Hippocampal formation (tissue), 2 donors: ENCODE measurements at regions not wholly inside any gene's neighbourhood (a gene's known extent, or its start where the extent isn't known, plus 50 kb on each side); places are given as distances from the start of the nearest gene placed in this dataset.

Source experiments
- DNase-seq, 2 donors: peaks; one replicate each; lab custom pipeline; 2025; lab: John Stamatoyannopoulos, UW

DNA sequence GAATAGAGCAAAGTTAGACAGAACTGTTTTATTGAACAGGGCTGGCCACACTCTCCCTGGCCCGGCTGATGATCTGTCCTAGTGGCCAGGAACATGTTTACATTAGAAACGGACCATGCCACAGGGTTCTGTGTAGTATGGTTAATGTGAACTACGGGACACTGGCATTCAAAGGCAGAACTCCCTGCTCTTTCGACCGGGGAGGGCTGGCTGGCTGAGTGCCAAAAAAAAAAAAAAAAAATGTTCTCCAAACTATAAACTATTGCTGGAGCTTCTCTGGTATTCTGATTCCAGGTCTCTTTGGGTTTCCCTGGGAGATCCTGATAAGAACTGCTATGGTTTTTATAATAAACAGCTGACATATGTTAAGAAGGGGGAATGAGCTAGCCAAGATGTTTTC is 1262.6 kb upstream of the SORCS1 start:
- DNase-seq = no peak

- no peak for DNase-seq
Observed at GRCh38 chr10:108425283-108425964, 1260.9 kb upstream of the SORCS1 start.

GRCh38 chr10:108424656-108425055 is 1260.2 kb upstream of the SORCS1 start:
- no peak for DNase-seq

DNA sequence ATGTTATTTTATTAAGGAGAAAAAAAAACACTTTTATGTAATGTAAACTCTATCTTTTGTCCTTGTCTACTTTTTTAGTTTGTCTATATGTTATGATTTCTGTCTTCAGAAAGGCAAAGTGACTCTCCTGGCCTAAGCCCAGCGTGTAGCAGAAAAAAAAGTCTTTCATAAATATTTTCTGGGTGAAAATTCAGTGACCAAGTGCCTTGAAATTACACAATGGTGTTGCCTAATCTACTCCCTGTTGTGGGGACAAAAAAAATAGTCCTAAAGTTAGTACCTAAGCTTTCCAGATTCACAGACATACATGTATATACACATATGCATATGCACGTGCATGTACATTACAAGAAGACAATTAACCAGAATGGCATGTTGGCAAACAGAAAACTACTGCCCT is 1257.8 kb upstream of the SORCS1 start:
- no peak for DNase-seq

DNA sequence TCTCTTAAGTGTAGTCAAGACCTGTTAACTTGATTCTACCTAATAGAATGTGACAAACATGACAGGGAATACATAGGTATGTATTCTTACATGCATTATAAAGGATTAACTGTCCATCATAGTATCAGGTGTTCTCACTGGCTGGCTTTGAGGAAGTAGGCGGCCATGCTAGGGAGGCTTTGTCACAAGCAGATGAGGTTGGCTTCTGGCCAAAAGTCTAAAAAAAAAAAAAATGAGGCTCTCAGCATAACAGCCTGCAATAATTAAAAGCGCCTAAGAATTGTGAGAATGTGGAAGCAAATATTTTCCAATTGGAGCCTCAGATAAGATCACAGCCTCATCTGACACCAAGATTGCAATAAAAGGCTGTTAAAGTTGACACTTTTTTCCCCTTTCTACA is 1256.8 kb upstream of the SORCS1 start:
- no peak for DNase-seq

- DNase-seq = no peak
Observed at GRCh38 chr10:108413954-108414353, 1249.4 kb upstream of the SORCS1 start.

DNA sequence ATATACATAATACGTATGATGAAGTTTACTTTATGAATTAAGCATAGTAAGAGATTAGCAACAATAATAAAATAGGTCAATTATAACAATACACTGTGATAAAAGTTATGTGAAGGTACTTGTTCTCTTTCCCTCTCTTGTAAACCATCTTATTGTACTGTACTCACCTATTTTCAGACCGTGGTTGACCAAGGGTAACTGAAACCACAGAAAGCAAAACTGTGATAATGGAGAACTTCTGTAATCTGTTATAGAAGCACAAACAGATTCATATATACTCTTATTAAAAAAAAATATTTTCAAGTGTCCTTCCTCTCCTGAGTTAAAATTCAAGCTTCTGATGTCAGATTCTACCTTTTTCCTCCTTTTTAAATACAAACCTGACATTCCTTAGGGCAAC is 1247.8 kb upstream of the SORCS1 start:
- DNase-seq = no peak

GRCh38 chr10:108411894-108412293 is 1247.4 kb upstream of the SORCS1 start:
- no peak for DNase-seq

GRCh38 chr10:108411206-108411605 is 1246.7 kb upstream of the SORCS1 start:
- no peak for DNase-seq

DNA sequence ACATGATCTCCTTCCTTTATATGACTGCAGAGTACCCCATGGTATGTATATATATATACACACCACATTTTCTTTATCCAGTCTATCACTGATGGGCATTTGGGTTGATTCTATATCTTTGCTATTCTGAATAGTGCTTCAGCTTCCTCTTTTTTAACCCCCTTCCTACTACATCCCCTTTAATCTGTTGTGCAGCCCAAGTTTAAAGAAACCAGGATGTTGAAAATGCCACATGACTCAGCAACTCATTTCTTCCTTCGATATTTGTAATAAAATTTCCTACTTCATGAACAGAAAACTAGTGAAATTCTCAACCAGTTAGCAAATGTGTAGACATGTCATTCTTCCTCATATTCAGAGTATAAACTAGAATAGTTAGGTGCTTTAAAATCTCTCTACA is 1245.7 kb upstream of the SORCS1 start:
- no peak for DNase-seq

GRCh38 chr10:108409306-108409705 is 1244.8 kb upstream of the SORCS1 start:
- no peak for DNase-seq

- DNase-seq = no peak
Observed at GRCh38 chr10:108404155-108404554, 1239.6 kb upstream of the SORCS1 start.

DNA sequence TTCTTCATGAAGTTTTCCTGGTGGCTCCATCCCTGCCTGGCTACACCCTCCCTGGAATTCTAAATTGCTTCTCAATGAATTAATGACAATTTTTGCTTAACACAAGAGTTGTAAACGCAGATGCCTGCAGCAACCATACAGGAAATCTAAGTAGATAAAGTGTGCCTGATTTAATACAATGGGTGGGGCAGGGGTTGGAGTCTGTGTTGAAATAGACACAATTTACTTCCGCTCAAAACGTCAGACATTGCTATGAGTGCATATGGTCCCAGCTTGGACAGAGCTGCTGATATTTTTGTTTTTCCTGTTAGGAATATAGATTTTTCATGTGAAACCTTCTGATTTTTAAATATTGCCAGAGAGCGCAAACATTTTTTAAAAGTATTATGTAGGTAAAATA is 1235.0 kb upstream of the SORCS1 start:
- no peak for DNase-seq

- DNase-seq = no peak
Observed at GRCh38 chr10:108393089-108393488, 1228.6 kb upstream of the SORCS1 start.

DNA sequence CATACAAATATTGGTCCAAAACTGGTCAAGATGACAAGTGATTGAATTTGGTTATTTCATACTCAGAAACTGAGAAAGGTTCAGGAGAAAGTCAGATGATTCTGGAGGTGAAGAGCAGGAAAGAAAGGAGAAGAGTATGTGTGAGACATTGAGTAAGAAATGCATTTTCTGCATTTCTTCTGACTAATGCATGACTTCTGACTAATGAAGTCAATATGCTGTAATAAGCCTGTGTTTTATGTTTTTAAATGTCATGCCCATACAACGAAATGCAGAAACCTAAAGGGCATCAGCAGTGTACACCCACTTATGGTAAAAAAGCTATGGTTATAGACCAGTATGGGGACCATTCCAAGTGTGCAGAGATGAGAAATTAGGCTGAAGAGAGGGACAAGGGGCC is 1227.8 kb upstream of the SORCS1 start:
- no peak for DNase-seq

DNA sequence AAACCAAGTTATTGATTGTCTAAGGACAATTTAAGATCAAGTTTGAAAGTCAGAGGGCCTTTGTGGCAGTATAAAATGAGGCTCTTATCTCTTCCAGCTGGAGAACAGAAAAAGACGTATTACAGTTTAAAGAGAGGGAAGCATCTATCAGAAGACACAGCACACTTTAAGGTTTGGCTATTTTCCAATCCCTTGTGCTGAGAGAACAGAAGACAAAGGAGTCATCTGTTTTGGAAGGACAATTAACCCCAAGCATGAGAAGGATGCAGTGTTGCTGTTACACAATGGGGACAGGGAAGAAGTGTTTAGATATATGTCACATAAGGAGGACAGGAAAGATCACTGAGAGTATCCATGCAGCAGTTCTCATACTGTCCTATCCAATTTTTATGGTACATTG is 1224.2 kb upstream of the SORCS1 start:
- DNase-seq = no peak

DNA sequence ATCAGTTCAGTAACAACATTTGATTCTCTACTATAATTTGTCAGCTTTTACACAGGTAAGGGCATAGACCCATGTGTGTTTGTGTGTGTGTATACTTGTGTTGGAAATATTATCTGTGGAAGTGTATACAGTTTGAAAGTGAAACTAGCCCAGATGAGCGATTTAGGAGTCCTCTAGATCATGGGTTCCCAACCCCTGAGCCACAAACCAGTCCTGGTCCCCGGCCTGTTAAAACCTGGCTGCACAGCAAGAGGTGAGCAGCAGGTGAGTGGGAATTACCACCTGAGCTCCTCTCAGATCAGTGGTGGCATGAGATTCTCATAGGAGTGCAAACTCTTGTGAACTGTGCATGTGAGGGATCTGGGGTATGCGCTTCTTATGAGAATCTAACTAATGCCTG is 1221.5 kb upstream of the SORCS1 start:
- DNase-seq = no peak

GRCh38 chr10:108384378-108384777 is 1219.9 kb upstream of the SORCS1 start:
- no peak for DNase-seq

GRCh38 chr10:108378779-108379178 is 1214.3 kb upstream of the SORCS1 start:
- DNase-seq = no peak

DNA sequence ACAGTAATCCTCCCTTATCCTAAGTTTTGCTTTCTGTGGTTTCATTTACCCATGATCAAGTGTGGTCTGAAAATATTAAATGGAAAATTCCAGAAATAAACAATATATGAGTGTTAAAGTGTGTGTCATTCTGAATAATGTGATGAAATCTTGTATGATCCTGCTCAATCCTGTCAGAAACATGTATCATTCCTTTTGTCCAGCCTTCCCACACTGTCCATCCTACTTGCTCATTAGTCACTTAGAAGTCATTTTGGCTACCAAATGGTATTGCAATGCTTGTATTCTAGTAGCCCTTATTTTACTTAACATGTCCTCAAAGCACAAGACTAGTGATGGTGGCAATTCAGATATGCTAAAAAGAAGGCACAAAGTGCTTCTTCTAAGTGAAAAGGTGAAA is 1211.2 kb upstream of the SORCS1 start:
- DNase-seq = no peak

DNA sequence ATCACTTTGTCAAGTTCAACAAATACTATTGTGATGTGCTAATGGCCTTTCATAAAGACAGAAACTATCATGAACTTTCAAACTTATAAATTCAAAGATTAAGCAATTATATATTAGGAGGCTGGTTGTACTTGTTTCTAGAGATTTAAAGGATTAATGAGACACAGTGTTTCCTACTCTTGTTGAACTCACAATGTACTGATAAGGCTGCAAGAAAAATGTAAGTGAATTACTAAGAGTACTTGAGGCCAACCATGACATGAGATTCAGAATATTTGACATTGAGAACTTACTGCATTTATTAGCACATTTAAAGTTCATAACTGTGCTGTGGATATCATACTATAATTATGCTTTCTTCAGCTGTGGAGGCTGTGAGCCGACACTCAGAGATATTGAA is 1210.5 kb upstream of the SORCS1 start:
- DNase-seq = no peak

DNA sequence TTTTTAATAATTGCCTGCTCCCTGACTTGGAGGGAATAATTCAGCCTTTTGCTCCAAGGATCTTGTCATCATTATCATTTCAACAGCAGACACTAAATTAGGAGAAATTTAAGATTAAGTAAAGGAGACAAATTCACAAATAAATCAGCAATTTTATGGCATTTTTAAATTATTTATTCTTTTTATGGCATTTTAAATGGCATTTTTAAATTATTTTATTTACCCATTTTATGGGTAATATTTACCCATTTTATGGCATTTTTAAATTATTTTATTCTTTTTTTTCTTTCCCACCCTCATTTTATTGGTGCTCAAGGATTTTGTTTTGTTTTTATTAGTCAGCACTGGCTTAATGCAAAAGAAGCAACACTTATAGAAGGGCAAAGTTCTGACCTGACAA is 1201.0 kb upstream of the SORCS1 start:
- DNase-seq = no peak

GRCh38 chr10:108363576-108363975 is 1199.1 kb upstream of the SORCS1 start:
- DNase-seq = no peak

GRCh38 chr10:108362961-108363360 is 1198.5 kb upstream of the SORCS1 start:
- DNase-seq = no peak

- no peak for DNase-seq
Observed at GRCh38 chr10:108362296-108362695, 1197.8 kb upstream of the SORCS1 start.
